HFF-Myc (cell line): ENCODE measurements at regions not wholly inside any gene's neighbourhood (a gene's known extent, or its start where the extent isn't known, plus 50 kb on each side); places are given as distances from the start of the nearest gene placed in this dataset.

Experiments
- DNase-seq: peaks from one replicate; pipeline ENCODE4 v3.0.0-alpha.2; 2011; ENCODE audit warnings: low read depth; ENCODE audit errors: extremely low read depth
- H3K4me3 ChIP-seq: replicated peaks from 2 replicates; pipeline ENCODE4 v1.5.1; 2011; ENCODE audit warnings: low read depth, mild to moderate bottlenecking, control low read depth, low read length
- TF ChIP-seq, protein P1 (sequence below): IDR thresholded peaks from 2 replicates; pipeline ENCODE4 v1.5.1; 2012; ENCODE audit warnings: mild to moderate bottlenecking, low read depth, low read length, control low read depth; ENCODE audit errors: missing control alignments

- DNase-seq = no peak
Observed at GRCh38 chr6:71107911-71108420, 151.1 kb upstream of the B3GAT2 start.

GRCh38 chr6:71114544-71114943 lies 157.7 kb upstream of the B3GAT2 start:
- DNase-seq = no peak
- TF ChIP-seq, protein P1, sequence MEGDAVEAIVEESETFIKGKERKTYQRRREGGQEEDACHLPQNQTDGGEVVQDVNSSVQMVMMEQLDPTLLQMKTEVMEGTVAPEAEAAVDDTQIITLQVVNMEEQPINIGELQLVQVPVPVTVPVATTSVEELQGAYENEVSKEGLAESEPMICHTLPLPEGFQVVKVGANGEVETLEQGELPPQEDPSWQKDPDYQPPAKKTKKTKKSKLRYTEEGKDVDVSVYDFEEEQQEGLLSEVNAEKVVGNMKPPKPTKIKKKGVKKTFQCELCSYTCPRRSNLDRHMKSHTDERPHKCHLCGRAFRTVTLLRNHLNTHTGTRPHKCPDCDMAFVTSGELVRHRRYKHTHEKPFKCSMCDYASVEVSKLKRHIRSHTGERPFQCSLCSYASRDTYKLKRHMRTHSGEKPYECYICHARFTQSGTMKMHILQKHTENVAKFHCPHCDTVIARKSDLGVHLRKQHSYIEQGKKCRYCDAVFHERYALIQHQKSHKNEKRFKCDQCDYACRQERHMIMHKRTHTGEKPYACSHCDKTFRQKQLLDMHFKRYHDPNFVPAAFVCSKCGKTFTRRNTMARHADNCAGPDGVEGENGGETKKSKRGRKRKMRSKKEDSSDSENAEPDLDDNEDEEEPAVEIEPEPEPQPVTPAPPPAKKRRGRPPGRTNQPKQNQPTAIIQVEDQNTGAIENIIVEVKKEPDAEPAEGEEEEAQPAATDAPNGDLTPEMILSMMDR = no peak
- H3K4me3 ChIP-seq = no peak overlapping the region

More at GRCh38 chr6:71107911-71108420, 151.1 kb upstream of the B3GAT2 start:
- no peak overlapping the region for H3K4me3 ChIP-seq
- TF ChIP-seq, protein P1 = no peak

- TF ChIP-seq, protein P1 = no peak
- no peak overlapping the region for H3K4me3 ChIP-seq
- DNase-seq = no peak
Observed at GRCh38 chr6:71114986-71115385, 158.1 kb upstream of the B3GAT2 start.

DNA sequence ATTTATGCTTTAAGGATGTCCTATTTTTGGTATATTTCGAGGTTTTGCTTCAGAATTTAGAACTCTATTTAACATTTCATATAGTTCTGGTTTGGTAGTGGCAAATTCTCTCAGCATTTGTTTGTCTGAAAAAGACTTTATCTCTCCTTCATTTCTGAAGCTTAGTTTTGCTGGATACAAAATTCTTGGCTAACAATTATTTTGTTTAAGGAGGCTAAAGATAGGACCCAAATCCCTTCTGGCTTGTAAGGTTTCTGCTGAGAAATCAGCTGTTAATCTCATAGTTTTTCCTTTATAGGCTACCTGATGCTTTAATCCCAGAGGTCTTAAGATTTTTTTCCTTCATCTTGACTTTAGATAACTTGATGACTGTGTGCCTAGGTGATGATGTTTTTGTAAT lies 162.7 kb upstream of the B3GAT2 start:
- H3K4me3 ChIP-seq = no peak overlapping the region
- TF ChIP-seq, protein P1 = no peak
- no peak for DNase-seq

DNA sequence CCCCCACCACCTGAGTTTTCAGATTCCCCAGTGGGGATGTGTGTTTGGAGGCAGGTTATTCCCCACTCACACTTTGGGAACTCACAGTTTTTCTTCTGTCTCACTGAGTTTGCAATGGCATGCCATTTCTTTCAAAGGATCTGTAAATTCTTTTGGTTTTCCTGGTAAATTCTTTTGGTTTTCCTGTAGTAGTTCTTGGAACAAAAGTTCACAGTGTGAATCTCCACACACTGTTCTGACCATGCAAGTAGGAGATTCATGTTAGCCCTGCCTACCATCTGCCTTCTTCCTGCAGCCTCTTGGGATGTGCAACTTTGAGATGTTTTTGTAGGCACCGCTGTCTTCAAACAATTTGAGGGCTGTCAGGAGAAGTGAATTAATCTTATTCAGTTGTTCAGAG lies 165.6 kb upstream of the OGFRL1 start:
- TF ChIP-seq, protein P1 = no peak
- no peak overlapping the region for H3K4me3 ChIP-seq
- DNase-seq = no peak

DNA sequence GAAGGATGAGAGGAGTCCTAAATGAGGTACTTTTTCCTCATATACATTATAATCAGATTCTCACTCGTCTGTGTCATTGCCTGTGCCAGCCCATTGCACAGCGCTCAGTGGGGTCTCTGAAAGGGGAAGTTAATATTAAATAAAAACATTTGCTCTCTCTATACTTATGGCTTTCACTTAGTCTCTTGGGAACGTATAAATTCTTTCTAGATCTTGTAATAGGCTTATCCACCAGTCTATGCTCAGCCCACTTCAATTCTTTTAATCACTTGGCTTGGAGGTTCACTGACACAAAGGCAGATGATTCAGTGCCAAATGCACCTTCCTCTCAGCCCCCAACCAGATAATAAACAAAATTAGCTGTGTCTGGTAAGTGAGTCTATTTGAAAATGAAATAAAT lies 164.3 kb upstream of the OGFRL1 start:
- DNase-seq = no peak
- H3K4me3 ChIP-seq = no peak overlapping the region
- TF ChIP-seq, protein P1 = no peak

DNA sequence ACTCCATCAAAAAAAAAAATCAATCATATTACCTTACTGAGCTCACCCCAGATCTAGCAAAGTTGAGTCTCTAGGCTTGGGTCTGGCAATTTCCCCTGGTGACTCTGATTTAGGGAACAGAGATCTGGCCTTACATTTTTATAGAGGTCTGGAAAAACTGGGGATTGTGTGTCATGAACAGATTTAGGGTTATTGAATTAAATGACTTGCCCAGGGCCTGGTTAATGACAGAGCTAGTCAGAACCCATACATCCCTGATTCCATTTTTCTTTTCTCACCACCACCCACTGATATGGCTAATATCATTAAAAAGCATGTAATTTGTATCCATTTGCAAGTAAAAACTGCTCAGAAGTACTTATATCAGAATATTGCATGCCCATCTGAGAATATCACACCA lies 163.4 kb upstream of the OGFRL1 start:
- H3K4me3 ChIP-seq = no peak overlapping the region
- no peak for DNase-seq
- TF ChIP-seq, protein P1 = no peak
